Right lobe of liver (tissue), 4 donors: ENCODE measurements at regions not wholly inside any gene's neighbourhood (a gene's known extent, or its start where the extent isn't known, plus 50 kb on each side); places are given as distances from the start of the nearest gene placed in this dataset.

Experiments used
- CTCF ChIP-seq, 4 donors: fragments of 200-600 bp in 3 of 4; fragments of 450-650 bp in 1 of 4; IDR thresholded peaks; one replicate each; pipeline versions ENCODE4 v1.5.1 to v1.8.0; 2016 to 2022; ENCODE audit warnings: antibody characterized with exemption in 4 of 4, mild to moderate bottlenecking in 2 of 4
- POLR2A ChIP-seq: fragments of 450-650 bp; IDR thresholded peaks from one replicate; pipeline ENCODE4 v1.6.1; 2017; ENCODE audit warnings: antibody characterized with exemption, mild to moderate bottlenecking
- donor health status: DM: no; HTN: no; CAD: no.
- donor health status: DM: no; HTN: no; CAD: no.
- donor health status: DM: no; HTN: yes; CAD: no.

DNA sequence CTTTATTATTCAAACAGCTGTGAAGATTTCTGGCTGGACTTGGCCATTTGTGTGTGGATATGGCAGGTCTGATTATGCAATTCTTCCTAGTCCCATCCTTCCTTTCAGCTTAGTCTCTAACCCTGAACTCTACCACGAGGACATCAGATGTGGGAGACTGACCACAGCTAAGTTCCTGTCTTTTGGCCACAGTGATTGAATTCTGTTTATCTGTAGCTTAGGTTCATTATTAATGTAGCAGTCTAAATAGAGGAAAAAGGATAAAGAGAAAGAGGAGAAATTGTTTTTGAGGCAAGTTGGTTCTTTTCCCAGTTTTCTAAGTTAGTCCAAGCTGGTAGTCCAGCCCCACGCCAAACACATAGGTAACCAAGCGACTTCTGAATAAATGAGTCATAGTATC lies 598.9 kb downstream of the RFPL4B start:
- TF ChIP-seq POLR2A (no peak), CTCF (IDR thresholded peaks at IDR 0.05) (no peak)
